GM12873 (cell line): ENCODE measurements at regions not wholly inside any gene's neighbourhood (a gene's known extent, or its start where the extent isn't known, plus 50 kb on each side); places are given as distances from the start of the nearest gene placed in this dataset.

Experiments used
- TF ChIP-seq, protein P1 (sequence below): IDR thresholded peaks from 2 replicates; pipeline ENCODE4 v1.5.1; 2012; ENCODE audit warnings: low read depth, mild to moderate bottlenecking, moderate library complexity, low read length, control low read depth; ENCODE audit not compliant: insufficient read depth; ENCODE audit errors: missing control alignments

DNA sequence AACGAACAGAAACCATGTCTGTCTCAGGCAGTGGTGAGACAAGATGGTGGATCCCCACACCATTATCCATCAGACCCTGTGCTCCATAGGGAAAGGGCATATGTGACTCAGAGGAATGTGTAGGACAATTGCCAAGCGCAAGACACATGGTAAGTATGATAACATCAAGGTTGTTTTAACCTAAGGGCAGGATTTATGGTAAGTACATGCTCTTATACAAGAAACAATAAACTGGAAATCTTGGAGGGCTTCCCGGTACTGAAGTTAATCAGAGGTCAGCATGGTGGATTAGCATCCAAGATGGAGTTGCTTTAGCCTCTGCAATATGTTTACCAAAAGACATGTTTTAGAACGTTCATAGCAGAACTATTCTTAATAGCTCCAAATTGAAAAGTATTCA is 355.0 kb downstream of the PPP1R2C start:
- TF ChIP-seq, protein P1, sequence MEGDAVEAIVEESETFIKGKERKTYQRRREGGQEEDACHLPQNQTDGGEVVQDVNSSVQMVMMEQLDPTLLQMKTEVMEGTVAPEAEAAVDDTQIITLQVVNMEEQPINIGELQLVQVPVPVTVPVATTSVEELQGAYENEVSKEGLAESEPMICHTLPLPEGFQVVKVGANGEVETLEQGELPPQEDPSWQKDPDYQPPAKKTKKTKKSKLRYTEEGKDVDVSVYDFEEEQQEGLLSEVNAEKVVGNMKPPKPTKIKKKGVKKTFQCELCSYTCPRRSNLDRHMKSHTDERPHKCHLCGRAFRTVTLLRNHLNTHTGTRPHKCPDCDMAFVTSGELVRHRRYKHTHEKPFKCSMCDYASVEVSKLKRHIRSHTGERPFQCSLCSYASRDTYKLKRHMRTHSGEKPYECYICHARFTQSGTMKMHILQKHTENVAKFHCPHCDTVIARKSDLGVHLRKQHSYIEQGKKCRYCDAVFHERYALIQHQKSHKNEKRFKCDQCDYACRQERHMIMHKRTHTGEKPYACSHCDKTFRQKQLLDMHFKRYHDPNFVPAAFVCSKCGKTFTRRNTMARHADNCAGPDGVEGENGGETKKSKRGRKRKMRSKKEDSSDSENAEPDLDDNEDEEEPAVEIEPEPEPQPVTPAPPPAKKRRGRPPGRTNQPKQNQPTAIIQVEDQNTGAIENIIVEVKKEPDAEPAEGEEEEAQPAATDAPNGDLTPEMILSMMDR: no peak

GRCh38 chrX:42420426-42420825 is 357.5 kb downstream of the PPP1R2C start:
- TF ChIP-seq, protein P1: no peak

DNA sequence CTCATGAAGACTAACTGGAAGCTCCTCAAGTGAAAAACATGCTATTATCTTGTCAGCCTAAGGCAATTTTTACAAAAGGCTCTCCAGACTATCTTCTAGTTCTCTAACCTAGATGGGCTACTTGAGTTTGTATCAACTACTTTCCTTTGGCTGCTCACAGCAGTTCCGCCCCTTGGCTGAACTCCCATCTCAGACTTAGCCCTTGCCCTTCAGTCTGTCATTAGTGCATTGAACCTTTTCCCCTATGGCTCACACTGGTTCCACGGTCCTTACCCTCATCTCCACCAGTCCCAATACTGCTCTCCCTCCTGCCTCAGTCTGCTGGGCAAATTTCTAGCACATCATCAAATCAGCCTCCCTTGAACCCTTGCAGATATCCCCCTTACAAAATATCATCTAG is 362.3 kb downstream of the PPP1R2C start:
- TF ChIP-seq, protein P1: no peak

- TF ChIP-seq, protein P1: no peak
Observed at GRCh38 chrX:42414057-42414456, 363.9 kb downstream of the PPP1R2C start.

- TF ChIP-seq, protein P1: no peak
Observed at GRCh38 chrX:42399632-42400024, 378.3 kb downstream of the PPP1R2C start.

- TF ChIP-seq, protein P1: no peak
Observed at GRCh38 chrX:42398967-42399631, 378.9 kb downstream of the PPP1R2C start.

DNA sequence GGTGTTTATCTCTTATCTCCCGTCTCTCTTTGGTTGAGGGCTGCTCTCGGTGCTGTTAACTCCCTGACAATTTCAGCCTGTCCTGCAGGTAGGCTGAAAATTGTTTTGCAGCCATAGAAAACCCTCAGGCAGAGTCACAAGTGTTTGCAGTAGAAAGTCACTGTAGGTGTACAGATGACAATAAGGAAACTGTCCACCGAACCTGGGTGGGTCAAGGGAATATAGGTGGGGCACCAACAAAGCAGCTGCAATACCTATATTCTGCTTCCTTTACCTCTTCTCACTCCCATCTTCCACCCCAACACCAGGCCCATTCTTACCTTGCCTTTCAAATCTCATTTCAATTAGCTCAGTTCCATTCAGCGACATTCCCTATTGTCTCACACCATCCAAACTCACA is 381.8 kb downstream of the PPP1R2C start:
- TF ChIP-seq, protein P1: no peak
